PC-3 (cell line): ENCODE measurements at regions not wholly inside any gene's neighbourhood (a gene's known extent, or its start where the extent isn't known, plus 50 kb on each side); places are given as distances from the start of the nearest gene placed in this dataset.

Experiments
- ATAC-seq: fragments of 200-7000 bp; cut with Tn5 transposase; 2 replicates; pipeline ENCODE4 v1.9.1; 2020; ENCODE audit warnings: mild to moderate bottlenecking, moderate library complexity
- BruUV-seq: library from RNA; stranded (reverse); fragments of 400-500 nt; replicated peaks from 2 replicates; lab custom pipeline; 2021; lab: Mats Ljungman, UMichigan
- CTCF ChIA-PET: fragments of 300-600 bp; sonication (Branson Sonifier 250); formaldehyde crosslinking; loops from one replicate; lab custom pipeline; 2022; ENCODE audit warnings: antibody characterized with exemption; lab: Charles Lee
- POLR2A ChIA-PET: fragments of 300-600 bp; sonication (Branson Sonifier 250); formaldehyde crosslinking; loops from one replicate; lab custom pipeline; 2022; ENCODE audit warnings: antibody characterized with exemption; ENCODE audit not compliant: unreplicated experiment; lab: Charles Lee
- DNase-seq: peaks from one replicate; pipeline ENCODE4 v3.0.0-alpha.2; 2015
- H2AFZ ChIP-seq: fragments of 300-600 bp; sonication (generic); 2 replicates; pipeline ENCODE4 v1.6.0; 2016; ENCODE audit warnings: antibody characterized with exemption, low read length
- H3F3A ChIP-seq: fragments of 300-600 bp; sonication (generic); one replicate; pipeline ENCODE4 v1.6.0; 2017; ENCODE audit warnings: antibody characterized with exemption, low read length, control low read depth, mild to moderate bottlenecking; ENCODE audit not compliant: unreplicated experiment
- H3K27ac ChIP-seq: fragments of 300-600 bp; sonication (generic); 2 replicates; pipeline ENCODE4 v1.5.1; 2016; ENCODE audit warnings: mild to moderate bottlenecking, low read length
- H3K27me3 ChIP-seq: fragments of 300-600 bp; sonication (generic); 2 replicates; pipeline ENCODE4 v1.6.1; 2016; ENCODE audit warnings: low read length, mixed read lengths
- H3K36me3 ChIP-seq: fragments of 300-600 bp; sonication (generic); 2 replicates; pipeline ENCODE4 v1.6.1; 2016; ENCODE audit warnings: low read depth, mixed run types, low read length, mixed read lengths
- H3K4me1 ChIP-seq: fragments of 300-600 bp; sonication (generic); 2 replicates; pipeline ENCODE4 v1.5.1; 2016; ENCODE audit warnings: low read length; ENCODE audit not compliant: insufficient read depth
- H3K4me2 ChIP-seq: fragments of 300-600 bp; sonication (generic); 2 replicates; pipeline ENCODE4 v1.6.0; 2016; ENCODE audit warnings: low read length
- H3K4me3 ChIP-seq: fragments of 300-600 bp; sonication (generic); 2 replicates; pipeline ENCODE4 v1.5.1; 2016; ENCODE audit warnings: mild to moderate bottlenecking, low read length, mixed read lengths
- H3K79me2 ChIP-seq: fragments of 300-600 bp; sonication (generic); 2 replicates; pipeline ENCODE4 v1.6.1; 2017; ENCODE audit warnings: low read length, mixed read lengths
- H3K9ac ChIP-seq: fragments of 300-600 bp; sonication (generic); 2 replicates; pipeline ENCODE4 v1.6.0; 2016; ENCODE audit warnings: mild to moderate bottlenecking, low read length
- H3K9me2 ChIP-seq: fragments of 300-600 bp; sonication (generic); replicated peaks from 2 replicates; pipeline ENCODE4 v1.6.1; 2016; ENCODE audit warnings: mixed run types, low read length, mixed read lengths
- H3K9me3 ChIP-seq: fragments of 300-600 bp; sonication (generic); 2 replicates; pipeline ENCODE4 v1.6.1; 2016; ENCODE audit warnings: low read length, mixed read lengths
- H4K20me1 ChIP-seq: fragments of 300-600 bp; sonication (generic); 2 replicates; pipeline ENCODE4 v1.6.1; 2016; ENCODE audit warnings: low read length, mixed read lengths
- EZH2 ChIP-seq: fragments of 300-600 bp; sonication (generic); IDR thresholded peaks from one replicate; pipeline ENCODE4 v1.6.1; 2017; ENCODE audit warnings: antibody characterized with exemption, mild to moderate bottlenecking, low read length; ENCODE audit not compliant: unreplicated experiment
- EZH2phosphoT487 ChIP-seq: fragments of 300-600 bp; sonication (generic); IDR thresholded peaks from 2 replicates; pipeline ENCODE4 v1.6.1; 2018; ENCODE audit warnings: mild to moderate bottlenecking, antibody characterized with exemption, low read length, borderline replicate concordance
- intact Hi-C: fragments of 100-400 bp; cut with micrococcal nuclease; formaldehyde crosslinking; loops from 2 replicates; pipeline ENCODE4 v1.9.0; 2023
- TF ChIP-seq, protein P1 (sequence below): fragments of 300-600 bp; sonication (generic); conservative IDR thresholded peaks from 2 replicates; pipeline ENCODE4 v1.5.1; 2017; ENCODE audit warnings: antibody characterized with exemption, low read depth, mild to moderate bottlenecking, low read length

DNA sequence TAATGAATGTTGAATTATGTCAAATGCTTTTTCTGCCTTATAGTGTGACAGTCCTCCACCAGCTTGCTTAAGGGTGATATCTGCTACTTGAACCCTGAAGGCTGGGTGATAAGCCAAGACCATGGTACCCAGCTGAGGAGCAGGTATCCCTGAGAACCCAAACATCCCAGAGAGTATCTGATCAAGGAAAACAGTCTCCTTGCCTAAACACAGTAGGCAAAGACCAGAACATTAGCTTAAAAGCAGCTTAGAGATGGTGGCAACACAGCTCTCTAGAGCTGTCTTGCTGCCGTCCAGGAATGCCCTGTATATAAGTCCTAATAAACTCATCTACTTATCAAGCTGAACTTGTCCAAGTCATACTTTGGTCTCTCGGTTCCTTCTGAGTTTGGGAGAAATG lies 127.7 kb upstream of the PRSS16 start:
- no peak for DNase-seq
- BruUV-seq = no TSS peak

DNA sequence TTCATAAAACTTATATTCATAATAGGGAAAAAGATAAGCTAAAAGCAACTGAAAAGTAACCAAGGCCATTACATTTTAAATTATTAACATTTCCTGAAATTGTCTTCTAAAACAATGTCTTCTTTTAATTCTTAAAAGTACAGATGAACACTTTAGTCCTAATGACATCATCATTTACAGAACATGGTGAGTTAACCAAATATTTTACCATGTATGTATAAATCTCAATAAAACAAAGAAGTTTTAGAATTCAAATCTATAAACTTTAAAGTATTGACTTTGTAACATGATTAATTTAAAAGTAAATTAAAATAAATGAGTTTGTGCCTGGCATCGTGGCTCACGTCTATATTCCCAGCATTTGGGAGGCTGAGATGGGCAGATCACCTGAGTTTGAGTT lies 125.9 kb upstream of the PRSS16 start:
- no peaks in the 10 kb centered on the region for H3K79me2 ChIP-seq
- no peak for TF ChIP-seq EZH2phosphoT487
- TF ChIP-seq, protein P1, sequence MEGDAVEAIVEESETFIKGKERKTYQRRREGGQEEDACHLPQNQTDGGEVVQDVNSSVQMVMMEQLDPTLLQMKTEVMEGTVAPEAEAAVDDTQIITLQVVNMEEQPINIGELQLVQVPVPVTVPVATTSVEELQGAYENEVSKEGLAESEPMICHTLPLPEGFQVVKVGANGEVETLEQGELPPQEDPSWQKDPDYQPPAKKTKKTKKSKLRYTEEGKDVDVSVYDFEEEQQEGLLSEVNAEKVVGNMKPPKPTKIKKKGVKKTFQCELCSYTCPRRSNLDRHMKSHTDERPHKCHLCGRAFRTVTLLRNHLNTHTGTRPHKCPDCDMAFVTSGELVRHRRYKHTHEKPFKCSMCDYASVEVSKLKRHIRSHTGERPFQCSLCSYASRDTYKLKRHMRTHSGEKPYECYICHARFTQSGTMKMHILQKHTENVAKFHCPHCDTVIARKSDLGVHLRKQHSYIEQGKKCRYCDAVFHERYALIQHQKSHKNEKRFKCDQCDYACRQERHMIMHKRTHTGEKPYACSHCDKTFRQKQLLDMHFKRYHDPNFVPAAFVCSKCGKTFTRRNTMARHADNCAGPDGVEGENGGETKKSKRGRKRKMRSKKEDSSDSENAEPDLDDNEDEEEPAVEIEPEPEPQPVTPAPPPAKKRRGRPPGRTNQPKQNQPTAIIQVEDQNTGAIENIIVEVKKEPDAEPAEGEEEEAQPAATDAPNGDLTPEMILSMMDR = no peak
- TF ChIP-seq EZH2 = no peak
- BruUV-seq = no TSS peak
- DNase-seq = no peak
- H3K4me2 ChIP-seq = no peak overlapping the region
- no peak overlapping the region for H3K27ac ChIP-seq
- peaks cover 14% of the 10 kb centered on the region; the same call in 1 of the 2 replicates for H3K36me3 ChIP-seq
- no peak for ATAC-seq
- H3K9me2 ChIP-seq = no peaks in the 10 kb centered on the region
- H3K9ac ChIP-seq = no peak overlapping the region
- intact Hi-C loops = no loop called here
- no peaks in the 10 kb centered on the region for H3K27me3 ChIP-seq
- ChIA-PET POLR2A (no interaction called here), CTCF (no interaction called here)
- no peaks in the 10 kb centered on the region for H3F3A ChIP-seq
- no peaks in the 10 kb centered on the region for H4K20me1 ChIP-seq
- H2AFZ ChIP-seq = no peak overlapping the region
- no peak overlapping the region for H3K4me3 ChIP-seq
- H3K9me3 ChIP-seq = no peaks in the 10 kb centered on the region
- peaks cover 9% of the 10 kb centered on the region for H3K4me1 ChIP-seq

More for the DNA sequence above, 127.7 kb upstream of the PRSS16 start:
- no peak overlapping the region for H3K4me3 ChIP-seq
- H3K79me2 ChIP-seq = no peaks in the 10 kb centered on the region
- no peaks in the 10 kb centered on the region for H3K27me3 ChIP-seq
- H3K27ac ChIP-seq = no peak overlapping the region
- intact Hi-C loops = no loop called here
- ATAC-seq = no peak
- TF ChIP-seq EZH2phosphoT487 (no peak), EZH2 (no peak)
- TF ChIP-seq, protein P1 = no peak
- H3K9me3 ChIP-seq = no peaks in the 10 kb centered on the region
- H3K36me3 ChIP-seq = peaks cover 4% of the 10 kb centered on the region; the same call in 1 of the 2 replicates
- no peak overlapping the region for H2AFZ ChIP-seq
- H3F3A ChIP-seq = no peaks in the 10 kb centered on the region
- H3K9me2 ChIP-seq = no peaks in the 10 kb centered on the region
- no peak overlapping the region for H3K9ac ChIP-seq
- H4K20me1 ChIP-seq = no peaks in the 10 kb centered on the region
- POLR2A ChIA-PET = no interaction called here
- CTCF ChIA-PET = no interaction called here
- no peak overlapping the region for H3K4me2 ChIP-seq
- peaks cover 9% of the 10 kb centered on the region for H3K4me1 ChIP-seq

DNA sequence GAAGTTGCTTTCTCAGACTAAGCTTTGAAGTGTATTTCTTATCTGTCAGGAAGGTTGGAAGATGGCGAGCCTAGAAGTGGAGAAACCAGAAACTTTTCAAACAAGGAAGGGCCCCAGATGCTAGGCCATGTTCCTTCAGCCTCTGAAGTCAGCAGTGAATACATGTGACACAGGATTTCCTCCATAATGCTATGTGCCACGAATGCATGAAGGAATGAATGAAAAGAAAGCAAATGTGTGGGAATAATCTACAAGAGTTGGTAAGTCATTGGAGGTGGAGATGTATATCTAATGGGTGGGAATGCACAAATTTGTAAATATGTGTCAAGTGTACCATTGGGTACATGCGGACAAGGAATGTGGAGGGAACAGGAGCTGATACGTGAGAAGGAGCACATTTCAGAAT lies 123.2 kb upstream of the PRSS16 start:
- TF ChIP-seq EZH2phosphoT487 (no peak), EZH2 (no peak)
- TF ChIP-seq, protein P1 = no peak
- no peak for DNase-seq

More for the DNA sequence above, 123.2 kb upstream of the PRSS16 start:
- Histone ChIP-seq H3K9me3 (no peaks in the 10 kb centered on the region), H3K27me3 (no peaks in the 10 kb centered on the region), H3F3A (no peaks in the 10 kb centered on the region), H3K9me2 (no peaks in the 10 kb centered on the region), H3K4me3 (no peak overlapping the region), H2AFZ (no peak overlapping the region), H3K36me3 (peaks cover 14% of the 10 kb centered on the region; the same call in 1 of the 2 replicates), H3K4me2 (no peak overlapping the region), H4K20me1 (no peaks in the 10 kb centered on the region), H3K4me1 (peaks cover 23% of the 10 kb centered on the region), H3K27ac (no peak overlapping the region), H3K79me2 (peaks cover 5% of the 10 kb centered on the region; the same call in 1 of the 2 replicates), H3K9ac (no peak overlapping the region)
- no peak for ATAC-seq
- intact Hi-C loops = no loop called here
- ChIA-PET POLR2A (no interaction called here), CTCF (no interaction called here)
- BruUV-seq = no TSS peak
